GM21786 (cell line): ENCODE measurements at regions not wholly inside any gene's neighbourhood (a gene's known extent, or its start where the extent isn't known, plus 50 kb on each side); places are given as distances from the start of the nearest gene placed in this dataset.

Experiments used
- ATAC-seq: cut with Tn5 transposase; IDR thresholded peaks from one replicate; pipeline ENCODE4 v1.9.1; 2021; ENCODE audit not compliant: unreplicated experiment

GRCh38 chr13:30844548-30845296, 61.3 kb upstream of the MEDAG start:
- ATAC-seq: no peak

GRCh38 chr13:30845297-30846214, 60.5 kb upstream of the MEDAG start:
- ATAC-seq: no peak

GRCh38 chr13:30846311-30846710, 59.8 kb upstream of the MEDAG start:
- no peak for ATAC-seq

- ATAC-seq: no peak
Observed at GRCh38 chr13:30846866-30847265, 59.2 kb upstream of the MEDAG start.

- ATAC-seq: peak; percentile 47
Observed at GRCh38 chr13:30847650-30848307, 58.3 kb upstream of the MEDAG start.

- ATAC-seq: no peak
Observed at GRCh38 chr13:30848332-30849027, 57.6 kb upstream of the MEDAG start.

GRCh38 chr13:30849611-30850010, 56.5 kb upstream of the MEDAG start:
- ATAC-seq: no peak

- no peak for ATAC-seq
Observed at GRCh38 chr13:30850204-30850866, 55.7 kb upstream of the MEDAG start.

- no peak for ATAC-seq
Observed at GRCh38 chr13:30850867-30851211, 55.2 kb upstream of the MEDAG start.

GRCh38 chr13:30851697-30852096, 54.4 kb upstream of the MEDAG start:
- peak; percentile 73 for ATAC-seq

GRCh38 chr13:30855569-30855968, 50.5 kb upstream of the MEDAG start:
- ATAC-seq: no peak

GRCh38 chr13:30856005-30856790, 49.9 kb upstream of the MEDAG start:
- ATAC-seq: no peak
